K562 (cell line): ENCODE measurements at regions not wholly inside any gene's neighbourhood (a gene's known extent, or its start where the extent isn't known, plus 50 kb on each side); places are given as distances from the start of the nearest gene placed in this dataset.

Experiments
- ADNP ChIP-seq: fragments of 200-800 bp; sonication (Bioruptor generic); IDR thresholded peaks from 2 replicates; pipeline ENCODE4 v1.6.1; 2016; ENCODE audit warnings: missing genetic modification characterization, missing compliant biosample characterization
- CAMTA2 ChIP-seq: fragments of 250-450 bp; sonication (Bioruptor Pico); conservative IDR thresholded peaks from 2 replicates; pipeline ENCODE4 v1.5.1; 2022
- CSDE1 ChIP-seq, 2 experiments: fragments of 450-650 bp; IDR thresholded peaks; 2 replicates each; pipeline ENCODE4 v1.6.1; 2016; ENCODE audit warnings: mild to moderate bottlenecking in 1 of 2
- EHMT2 ChIP-seq: fragments of 450-650 bp; IDR thresholded peaks from 2 replicates; pipeline ENCODE4 v1.6.1; 2018; ENCODE audit warnings: antibody characterized with exemption
- NELFE ChIP-seq: IDR thresholded peaks from 2 replicates; pipeline ENCODE4 v1.6.1; 2011; ENCODE audit warnings: mild to moderate bottlenecking; ENCODE audit not compliant: insufficient read depth, insufficient read length
- SP2 ChIP-seq: IDR thresholded peaks from 2 replicates; pipeline ENCODE4 v1.6.1; 2011; ENCODE audit warnings: mild to moderate bottlenecking, low read depth, low read length, moderate library complexity; ENCODE audit not compliant: poor library complexity, severe bottlenecking; ENCODE audit errors: extremely low read depth
- ZNF282 ChIP-seq: sonication (generic); formaldehyde crosslinking; IDR thresholded peaks from 2 replicates; pipeline ENCODE4 v1.8.1; 2023; ENCODE audit warnings: missing genetic modification reagents
- ZZZ3 ChIP-seq: fragments of 450-650 bp; IDR thresholded peaks from 2 replicates; pipeline ENCODE4 v1.6.1; 2016; ENCODE audit warnings: antibody characterized with exemption, mild to moderate bottlenecking, moderate library complexity
- TF ChIP-seq, protein P1 (sequence below): sonication (generic); IDR thresholded peaks from 2 replicates; pipeline ENCODE4 v1.6.1; 2016
- TF ChIP-seq, protein P2 (sequence below): fragments of 250-450 bp; sonication (Bioruptor Pico); IDR thresholded peaks from 2 replicates; pipeline ENCODE4 v1.5.0; 2020; ENCODE audit warnings: mild to moderate bottlenecking
- TF ChIP-seq, protein P3 (sequence below): fragments of 200-800 bp; sonication (Bioruptor generic); IDR thresholded peaks from 2 replicates; pipeline ENCODE4 v1.6.1; 2016; ENCODE audit warnings: missing genetic modification characterization, missing compliant biosample characterization

DNA sequence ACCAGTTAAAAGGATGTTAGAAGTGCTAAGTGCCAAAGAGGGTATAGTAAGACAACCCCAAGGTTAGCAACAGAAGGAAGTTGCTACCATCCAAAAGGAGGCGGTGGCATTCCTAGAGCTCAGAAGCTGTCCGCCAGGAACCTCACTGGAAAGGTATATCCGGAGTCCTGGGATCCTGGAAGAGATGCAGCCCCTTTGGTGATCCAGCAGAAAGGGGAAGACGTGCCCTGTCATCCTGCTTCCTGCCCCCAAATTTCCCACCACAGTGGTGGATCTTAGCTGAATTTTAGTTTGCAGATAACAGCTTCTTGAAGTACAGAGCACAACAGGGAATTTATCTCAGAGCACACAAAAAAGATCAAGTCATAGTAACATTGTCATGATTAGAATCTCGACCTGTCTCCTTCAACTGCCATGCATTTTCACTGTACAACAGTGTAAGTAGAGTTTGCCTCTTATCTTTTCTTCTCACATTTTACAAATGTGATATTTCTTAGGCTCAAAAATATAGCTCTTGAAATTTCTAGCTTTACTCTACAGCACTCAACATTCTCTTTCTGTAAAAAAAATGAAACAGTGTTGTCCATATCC, 526.3 kb downstream of the SOX5 start (continued):
- TF ChIP-seq CSDE1 (IDR thresholded peaks at IDR 0.05) (no peak), ZNF282 (CRISPR knock-in tag) (no peak), NELFE (no peak), CAMTA2 (CRISPR knock-in tag) (no peak), SP2 (no peak), ZZZ3 (no peak), ADNP (tag) (no peak), EHMT2 (no peak)
- TF ChIP-seq, protein P1, sequence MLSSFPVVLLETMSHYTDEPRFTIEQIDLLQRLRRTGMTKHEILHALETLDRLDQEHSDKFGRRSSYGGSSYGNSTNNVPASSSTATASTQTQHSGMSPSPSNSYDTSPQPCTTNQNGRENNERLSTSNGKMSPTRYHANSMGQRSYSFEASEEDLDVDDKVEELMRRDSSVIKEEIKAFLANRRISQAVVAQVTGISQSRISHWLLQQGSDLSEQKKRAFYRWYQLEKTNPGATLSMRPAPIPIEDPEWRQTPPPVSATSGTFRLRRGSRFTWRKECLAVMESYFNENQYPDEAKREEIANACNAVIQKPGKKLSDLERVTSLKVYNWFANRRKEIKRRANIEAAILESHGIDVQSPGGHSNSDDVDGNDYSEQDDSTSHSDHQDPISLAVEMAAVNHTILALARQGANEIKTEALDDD: no peak
- TF ChIP-seq, protein P2, sequence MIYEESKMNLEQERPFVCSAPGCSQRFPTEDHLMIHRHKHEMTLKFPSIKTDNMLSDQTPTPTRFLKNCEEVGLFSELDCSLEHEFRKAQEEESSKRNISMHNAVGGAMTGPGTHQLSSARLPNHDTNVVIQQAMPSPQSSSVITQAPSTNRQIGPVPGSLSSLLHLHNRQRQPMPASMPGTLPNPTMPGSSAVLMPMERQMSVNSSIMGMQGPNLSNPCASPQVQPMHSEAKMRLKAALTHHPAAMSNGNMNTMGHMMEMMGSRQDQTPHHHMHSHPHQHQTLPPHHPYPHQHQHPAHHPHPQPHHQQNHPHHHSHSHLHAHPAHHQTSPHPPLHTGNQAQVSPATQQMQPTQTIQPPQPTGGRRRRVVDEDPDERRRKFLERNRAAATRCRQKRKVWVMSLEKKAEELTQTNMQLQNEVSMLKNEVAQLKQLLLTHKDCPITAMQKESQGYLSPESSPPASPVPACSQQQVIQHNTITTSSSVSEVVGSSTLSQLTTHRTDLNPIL: no peak
- TF ChIP-seq, protein P3, sequence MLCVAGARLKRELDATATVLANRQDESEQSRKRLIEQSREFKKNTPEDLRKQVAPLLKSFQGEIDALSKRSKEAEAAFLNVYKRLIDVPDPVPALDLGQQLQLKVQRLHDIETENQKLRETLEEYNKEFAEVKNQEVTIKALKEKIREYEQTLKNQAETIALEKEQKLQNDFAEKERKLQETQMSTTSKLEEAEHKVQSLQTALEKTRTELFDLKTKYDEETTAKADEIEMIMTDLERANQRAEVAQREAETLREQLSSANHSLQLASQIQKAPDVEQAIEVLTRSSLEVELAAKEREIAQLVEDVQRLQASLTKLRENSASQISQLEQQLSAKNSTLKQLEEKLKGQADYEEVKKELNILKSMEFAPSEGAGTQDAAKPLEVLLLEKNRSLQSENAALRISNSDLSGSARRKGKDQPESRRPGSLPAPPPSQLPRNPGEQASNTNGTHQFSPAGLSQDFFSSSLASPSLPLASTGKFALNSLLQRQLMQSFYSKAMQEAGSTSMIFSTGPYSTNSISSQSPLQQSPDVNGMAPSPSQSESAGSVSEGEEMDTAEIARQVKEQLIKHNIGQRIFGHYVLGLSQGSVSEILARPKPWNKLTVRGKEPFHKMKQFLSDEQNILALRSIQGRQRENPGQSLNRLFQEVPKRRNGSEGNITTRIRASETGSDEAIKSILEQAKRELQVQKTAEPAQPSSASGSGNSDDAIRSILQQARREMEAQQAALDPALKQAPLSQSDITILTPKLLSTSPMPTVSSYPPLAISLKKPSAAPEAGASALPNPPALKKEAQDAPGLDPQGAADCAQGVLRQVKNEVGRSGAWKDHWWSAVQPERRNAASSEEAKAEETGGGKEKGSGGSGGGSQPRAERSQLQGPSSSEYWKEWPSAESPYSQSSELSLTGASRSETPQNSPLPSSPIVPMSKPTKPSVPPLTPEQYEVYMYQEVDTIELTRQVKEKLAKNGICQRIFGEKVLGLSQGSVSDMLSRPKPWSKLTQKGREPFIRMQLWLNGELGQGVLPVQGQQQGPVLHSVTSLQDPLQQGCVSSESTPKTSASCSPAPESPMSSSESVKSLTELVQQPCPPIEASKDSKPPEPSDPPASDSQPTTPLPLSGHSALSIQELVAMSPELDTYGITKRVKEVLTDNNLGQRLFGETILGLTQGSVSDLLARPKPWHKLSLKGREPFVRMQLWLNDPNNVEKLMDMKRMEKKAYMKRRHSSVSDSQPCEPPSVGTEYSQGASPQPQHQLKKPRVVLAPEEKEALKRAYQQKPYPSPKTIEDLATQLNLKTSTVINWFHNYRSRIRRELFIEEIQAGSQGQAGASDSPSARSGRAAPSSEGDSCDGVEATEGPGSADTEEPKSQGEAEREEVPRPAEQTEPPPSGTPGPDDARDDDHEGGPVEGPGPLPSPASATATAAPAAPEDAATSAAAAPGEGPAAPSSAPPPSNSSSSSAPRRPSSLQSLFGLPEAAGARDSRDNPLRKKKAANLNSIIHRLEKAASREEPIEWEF (CRISPR knock-in tag): no peak
